ENCODE measurements at regions not wholly inside any gene's neighbourhood (a gene's known extent, or its start where the extent isn't known, plus 50 kb on each side); places are given as distances from the start of the nearest gene placed in this dataset.
"Not testable (repeated sequence)": the region's sequence is repeated elsewhere in the genome, so short reads cannot be mapped to it uniquely, and the experiment has no call there.

- no peak for DNase-seq (ENCODE audit: low spot score)
Measured at GRCh38 chr6:55955684-55956083, 80.3 kb upstream of the BMP5 start.

- no peak for DNase-seq (ENCODE audit: low spot score)
Measured at GRCh38 chr6:55954436-55954835, 79.0 kb upstream of the BMP5 start.

GRCh38 chr6:55953335-55953734 is 77.9 kb upstream of the BMP5 start:
- DNase-seq (ENCODE audit: low spot score): no peak

- no peak for DNase-seq (ENCODE audit: low spot score)
Measured at GRCh38 chr6:55950071-55950814, 74.9 kb upstream of the BMP5 start.

GRCh38 chr6:55943329-55943728 is 67.9 kb upstream of the BMP5 start:
- no peak for DNase-seq (ENCODE audit: low spot score)

GRCh38 chr6:55941702-55942101 is 66.3 kb upstream of the BMP5 start:
- DNase-seq (ENCODE audit: low spot score): no peak

- DNase-seq (ENCODE audit: low spot score): no peak
Measured at GRCh38 chr6:55937951-55938690, 62.7 kb upstream of the BMP5 start.

GRCh38 chr6:55937261-55937947 is 62.0 kb upstream of the BMP5 start:
- DNase-seq (ENCODE audit: low spot score): no peak

- no peak for DNase-seq (ENCODE audit: low spot score)
Measured at GRCh38 chr6:55931101-55931500, 55.7 kb upstream of the BMP5 start.

- DNase-seq (ENCODE audit: low spot score): not testable (repeated sequence)
Measured at GRCh38 chr6:55927713-55928112, 52.3 kb upstream of the BMP5 start.

GRCh38 chr6:55925292-55925691 is 49.9 kb upstream of the BMP5 start:
- DNase-seq (ENCODE audit: low spot score): no peak
